PC-9 (cell line): ENCODE measurements at regions not wholly inside any gene's neighbourhood (a gene's known extent, or its start where the extent isn't known, plus 50 kb on each side); places are given as distances from the start of the nearest gene placed in this dataset.

Experiments used
- CTCF ChIP-seq: fragments of 200-600 bp; sonication (generic); conservative IDR thresholded peaks from 2 replicates; pipeline ENCODE4 v1.6.1; 2017; ENCODE audit warnings: mixed run types, antibody characterized with exemption, mild to moderate bottlenecking, moderate library complexity
- EZH2 ChIP-seq: fragments of 200-600 bp; sonication (generic); IDR thresholded peaks from 2 replicates; pipeline ENCODE4 v1.8.0; 2017; ENCODE audit warnings: antibody characterized with exemption, low read depth

GRCh38 chr3:110928016-110928662 lies 143.5 kb upstream of the NECTIN3 start:
- TF ChIP-seq CTCF (no peak), EZH2 (no peak)
